IMR-90 (cell line): ENCODE measurements at regions not wholly inside any gene's neighbourhood (a gene's known extent, or its start where the extent isn't known, plus 50 kb on each side); places are given as distances from the start of the nearest gene placed in this dataset.

Source experiments
- ATAC-seq: fragments of 200-7000 bp; cut with Tn5 transposase; 2 replicates; pipeline ENCODE4 v1.9.1; 2020; ENCODE audit warnings: low read depth, mild to moderate bottlenecking, moderate library complexity
- BruUV-seq: library from RNA; stranded (reverse); fragments of 400-500 nt; replicated peaks from 2 replicates; lab custom pipeline; 2021; lab: Mats Ljungman, UMichigan
- CTCF ChIA-PET: fragments of 300-600 bp; formaldehyde crosslinking; extraction: SDS; loops from one replicate; lab custom pipeline; 2021; ENCODE audit warnings: antibody characterized with exemption; lab: Yijun Ruan, JAX
- POLR2A ChIA-PET: fragments of 300-600 bp; sonication (Branson Sonifier 250); formaldehyde crosslinking; loops from one replicate; lab custom pipeline; 2022; ENCODE audit warnings: antibody characterized with exemption; ENCODE audit not compliant: unreplicated experiment; lab: Charles Lee
- DNase-seq: peaks from one replicate; pipeline ENCODE4 v3.0.0; 2013
- H2AFZ ChIP-seq: replicated peaks from 2 replicates; pipeline ENCODE3; 2013; ENCODE audit warnings: low read length, mild to moderate bottlenecking; ENCODE audit not compliant: poor library complexity
- H2AK5ac ChIP-seq: 2 replicates; pipeline ENCODE4 v1.6.1; 2013; ENCODE audit warnings: low read depth, low read length, inconsistent platforms
- H2AK9ac ChIP-seq: replicated peaks from 2 replicates; pipeline ENCODE3; 2013; ENCODE audit warnings: mild to moderate bottlenecking, low read depth, low read length, moderate library complexity; ENCODE audit not compliant: poor library complexity
- H2BK120ac ChIP-seq: 2 replicates; pipeline ENCODE4 v1.6.1; 2013; ENCODE audit warnings: low read depth, low read length, inconsistent platforms
- H2BK15ac ChIP-seq: 3 replicates; pipeline ENCODE4 v1.6.1; 2013; ENCODE audit warnings: low read depth, low read length, inconsistent platforms
- H2BK20ac ChIP-seq: 2 replicates; pipeline ENCODE4 v1.6.1; 2013; ENCODE audit warnings: low read depth, mild to moderate bottlenecking, inconsistent platforms, low read length, moderate library complexity
- H2BK5ac ChIP-seq: 2 replicates; pipeline ENCODE4 v1.6.1; 2013; ENCODE audit warnings: mild to moderate bottlenecking, low read depth, low read length, inconsistent platforms; ENCODE audit not compliant: poor library complexity, severe bottlenecking
- H3K14ac ChIP-seq: replicated peaks from 2 replicates; pipeline ENCODE4 v1.6.1; 2013; ENCODE audit warnings: low read depth, low read length, inconsistent platforms
- H3K18ac ChIP-seq: 2 replicates; pipeline ENCODE4 v1.6.1; 2013; ENCODE audit warnings: low read depth, low read length, control low read depth
- H3K23ac ChIP-seq: 2 replicates; pipeline ENCODE4 v1.6.1; 2013; ENCODE audit warnings: low read depth, low read length, inconsistent platforms
- H3K27ac ChIP-seq: 2 replicates; pipeline ENCODE4 v1.5.1; 2013; ENCODE audit warnings: mild to moderate bottlenecking, control low read depth, low read length; ENCODE audit not compliant: insufficient read depth
- H3K27me3 ChIP-seq: 2 replicates; pipeline ENCODE4 v1.6.1; 2013; ENCODE audit warnings: low read length; ENCODE audit not compliant: control insufficient read depth, insufficient read depth
- H3K36me3 ChIP-seq: 2 replicates; pipeline ENCODE4 v1.6.1; 2013; ENCODE audit warnings: low read length, mixed read lengths; ENCODE audit not compliant: control insufficient read depth, insufficient read depth
- H3K4ac ChIP-seq: 2 replicates; pipeline ENCODE4 v1.6.1; 2013; ENCODE audit warnings: low read depth, low read length, inconsistent platforms
- H3K4me1 ChIP-seq: 2 replicates; pipeline ENCODE4 v1.6.1; 2013; ENCODE audit warnings: low read length, mixed read lengths; ENCODE audit not compliant: control insufficient read depth, insufficient read depth
- H3K4me2 ChIP-seq: 2 replicates; pipeline ENCODE4 v1.6.1; 2013; ENCODE audit warnings: low read depth, mild to moderate bottlenecking, control low read depth, low read length, moderate library complexity
- H3K4me3 ChIP-seq: 2 replicates; pipeline ENCODE4 v1.5.1; 2013; ENCODE audit warnings: low read depth, mild to moderate bottlenecking, control low read depth, low read length, moderate library complexity; ENCODE audit not compliant: insufficient read depth
- H3K56ac ChIP-seq: 2 replicates; pipeline ENCODE4 v1.6.1; 2013; ENCODE audit warnings: low read length, inconsistent platforms; ENCODE audit not compliant: insufficient read depth; ENCODE audit errors: extremely low read depth
- H3K79me1 ChIP-seq, 2 experiments: 2 replicates each; pipeline ENCODE4 v1.6.1; 2013; ENCODE audit warnings: low read length in 2 of 2, inconsistent platforms in 1 of 2, low read depth in 1 of 2
- H3K9ac ChIP-seq: 2 replicates; pipeline ENCODE4 v1.6.1; 2013; ENCODE audit warnings: low read depth, low read length, control low read depth
- H3K9me1 ChIP-seq: 2 replicates; pipeline ENCODE4 v1.6.1; 2013; ENCODE audit warnings: low read length, inconsistent platforms; ENCODE audit not compliant: insufficient read depth
- H3K9me3 ChIP-seq: 2 replicates; pipeline ENCODE4 v1.6.1; 2013; ENCODE audit warnings: low read length; ENCODE audit not compliant: control insufficient read depth, insufficient read depth
- H4K20me1 ChIP-seq: 2 replicates; pipeline ENCODE4 v1.6.1; 2013; ENCODE audit warnings: low read length, inconsistent platforms; ENCODE audit not compliant: insufficient read depth
- H4K5ac ChIP-seq: 2 replicates; pipeline ENCODE4 v1.6.1; 2013; ENCODE audit warnings: mild to moderate bottlenecking, low read depth, low read length, control low read depth
- H4K8ac ChIP-seq, 2 experiments: 2 replicates each; pipeline ENCODE4 v1.6.1; 2013; ENCODE audit warnings: low read depth in 2 of 2, low read length in 2 of 2, control low read depth in 1 of 2, inconsistent platforms in 1 of 2
- H4K91ac ChIP-seq: 2 replicates; pipeline ENCODE4 v1.6.1; 2013; ENCODE audit warnings: low read depth, low read length, inconsistent platforms; ENCODE audit not compliant: insufficient read depth
- BHLHE40 ChIP-seq: fragments of 150-350 bp; IDR thresholded peaks from 2 replicates; pipeline ENCODE4 v1.6.1; 2016; ENCODE audit warnings: mild to moderate bottlenecking, low read depth, low read length
- CEBPB ChIP-seq: IDR thresholded peaks from 2 replicates; pipeline ENCODE4 v1.6.1; 2012; ENCODE audit warnings: low read depth, low read length, improper control_type of control experiment
- CHD1 ChIP-seq: IDR thresholded peaks from 2 replicates; pipeline ENCODE4 v1.6.1; 2012; ENCODE audit warnings: low read depth, low read length, improper control_type of control experiment
- FOS ChIP-seq: fragments of 150-350 bp; IDR thresholded peaks from 2 replicates; pipeline ENCODE4 v1.6.1; 2016; ENCODE audit warnings: low read depth, low read length
- MAFK ChIP-seq: IDR thresholded peaks from 2 replicates; pipeline ENCODE4 v1.6.1; 2012; ENCODE audit warnings: low read depth, low read length, improper control_type of control experiment
- MAZ ChIP-seq: IDR thresholded peaks from 2 replicates; pipeline ENCODE4 v1.6.1; 2012; ENCODE audit warnings: low read depth, mild to moderate bottlenecking, low read length, improper control_type of control experiment, moderate library complexity, borderline replicate concordance
- MXI1 ChIP-seq: IDR thresholded peaks from 2 replicates; pipeline ENCODE4 v1.6.1; 2012; ENCODE audit warnings: low read depth, mild to moderate bottlenecking, low read length, moderate library complexity, borderline replicate concordance
- NFE2L2 ChIP-seq: fragments of 150-350 bp; IDR thresholded peaks from 2 replicates; pipeline ENCODE4 v1.6.1; 2016; ENCODE audit warnings: low read depth, mild to moderate bottlenecking, low read length
- POLR2A ChIP-seq: IDR thresholded peaks from 2 replicates; pipeline ENCODE4 v1.6.1; 2012; ENCODE audit warnings: mild to moderate bottlenecking, low read depth, low read length
- RAD21 ChIP-seq: IDR thresholded peaks from 2 replicates; pipeline ENCODE4 v1.6.1; 2012; ENCODE audit warnings: low read length, improper control_type of control experiment
- RCOR1 ChIP-seq: IDR thresholded peaks from 2 replicates; pipeline ENCODE4 v1.6.1; 2012; ENCODE audit warnings: mild to moderate bottlenecking, low read length, improper control_type of control experiment; ENCODE audit not compliant: insufficient replicate concordance
- SMC3 ChIP-seq: fragments of 150-350 bp; IDR thresholded peaks from 2 replicates; pipeline ENCODE4 v1.6.1; 2016; ENCODE audit warnings: low read depth, mild to moderate bottlenecking, antibody characterized with exemption, low read length, moderate library complexity
- WGBS, 2 experiments: methylation state at CpG; one replicate each; pipeline versions ENCODE4 v1.1.5 to v1.1.7; 2013; ENCODE audit warnings: missing lambda C conversion rate in 2 of 2; ENCODE audit not compliant: insufficient read length in 1 of 2; ENCODE audit errors: extremely low coverage in 2 of 2; 5-methylcytosine and 5-hydroxymethylcytosine counted together
- dilution Hi-C: fragments of 300-500 bp; cut with HindIII; formaldehyde crosslinking; loops from one replicate; pipeline ENCODE4 v1.14.3; 2018; ENCODE audit warnings: low sequenced_read_pairs; ENCODE audit not compliant: unreplicated experiment
- in situ Hi-C: fragments of 300-500 bp; cut with MboI; formaldehyde crosslinking; loops from 3 replicates; pipeline ENCODE4 v1.14.3; 2019; ENCODE audit warnings: low sequenced_read_pairs, inconsistent platforms, mixed read lengths
- intact Hi-C: fragments of 100-400 bp; cut with micrococcal nuclease; formaldehyde crosslinking; loops from 2 replicates; pipeline ENCODE4 v1.10.0; 2022
- TF ChIP-seq, protein P1 (sequence below): fragments of 150-350 bp; IDR thresholded peaks from 2 replicates; pipeline ENCODE4 v1.6.1; 2016; ENCODE audit warnings: low read depth, mild to moderate bottlenecking, low read length, moderate library complexity, borderline replicate concordance
- TF ChIP-seq, protein P2 (sequence below): conservative IDR thresholded peaks from 2 replicates; pipeline ENCODE4 v1.5.1; 2012; ENCODE audit warnings: mild to moderate bottlenecking, low read depth, low read length, improper control_type of control experiment

DNA sequence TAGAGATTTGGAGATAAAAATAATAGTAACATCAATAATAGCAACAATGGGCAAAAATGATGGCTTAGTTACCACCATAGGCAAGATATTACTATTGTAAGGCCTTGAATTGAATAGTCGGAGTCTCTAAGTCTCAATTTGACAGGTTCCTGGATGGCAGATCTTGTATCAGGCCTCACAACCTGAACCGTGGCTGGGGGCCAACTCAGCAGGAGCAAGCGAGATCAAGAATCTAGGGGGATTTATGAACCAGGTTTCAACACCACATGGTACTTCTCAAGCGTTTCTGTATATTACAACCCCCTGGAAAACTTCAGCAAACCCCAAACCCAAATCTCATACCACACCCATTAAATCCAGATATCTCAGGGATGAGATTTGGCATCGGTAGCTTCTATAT lies 573.8 kb downstream of the LIG4 start:
- Histone ChIP-seq H3K56ac (no peak overlapping the region), H4K91ac (no peak overlapping the region), H3K4me3 (no peak overlapping the region), H2AFZ (no peak overlapping the region), H3K14ac (no peak overlapping the region), H3K23ac (no peak overlapping the region), H2AK5ac (no peak overlapping the region), H3K9me1 (peaks cover 8% of the 10 kb centered on the region), H4K5ac (no peak overlapping the region), H3K79me1 (peaks cover 17 to 48% of the 10 kb centered on the region in 2 experiments), H3K4ac (no peak overlapping the region), H2BK15ac (no peak overlapping the region), H2BK20ac (no peak overlapping the region), H3K27ac (no peak overlapping the region), H2BK120ac (no peak overlapping the region), H3K4me1 (peaks cover 5% of the 10 kb centered on the region), H3K36me3 (no peaks in the 10 kb centered on the region), H2AK9ac (no peak overlapping the region), H3K18ac (no peak overlapping the region), H3K27me3 (no peaks in the 10 kb centered on the region), H4K20me1 (peaks cover 12% of the 10 kb centered on the region), H2BK5ac (no peak overlapping the region), H3K9me3 (no peaks in the 10 kb centered on the region), H3K9ac (no peak overlapping the region), H3K4me2 (no peak overlapping the region), H4K8ac (no peak overlapping the region)
- intact Hi-C loops (loop anchor here (10.0 kb wide), 2 partner anchors 57 to 87 kb away; no protein-coding TSS in a partner anchor), in situ Hi-C loops (no loop called here), dilution Hi-C loops (no loop called here)
- ChIA-PET POLR2A (interaction anchor here (0.6 kb wide), 1 partner anchor 250 kb away, joined by 3 read pairs; no protein-coding TSS in a partner anchor), CTCF (interaction anchor here (0.6 kb wide), 1 partner anchor 614 kb away, joined by 3 read pairs; no protein-coding TSS in a partner anchor)
- no peak for ATAC-seq
- 73% methylated on average over 3 of the region's 5 CpGs; no CpG with 5 or more reads in 1 of the 2 experiments for WGBS, 2 experiments
- no peak for DNase-seq
- TF ChIP-seq, protein P1, sequence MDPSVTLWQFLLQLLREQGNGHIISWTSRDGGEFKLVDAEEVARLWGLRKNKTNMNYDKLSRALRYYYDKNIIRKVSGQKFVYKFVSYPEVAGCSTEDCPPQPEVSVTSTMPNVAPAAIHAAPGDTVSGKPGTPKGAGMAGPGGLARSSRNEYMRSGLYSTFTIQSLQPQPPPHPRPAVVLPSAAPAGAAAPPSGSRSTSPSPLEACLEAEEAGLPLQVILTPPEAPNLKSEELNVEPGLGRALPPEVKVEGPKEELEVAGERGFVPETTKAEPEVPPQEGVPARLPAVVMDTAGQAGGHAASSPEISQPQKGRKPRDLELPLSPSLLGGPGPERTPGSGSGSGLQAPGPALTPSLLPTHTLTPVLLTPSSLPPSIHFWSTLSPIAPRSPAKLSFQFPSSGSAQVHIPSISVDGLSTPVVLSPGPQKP = no peak
- TF ChIP-seq SMC3 = no peak
- TF ChIP-seq POLR2A = no peak
- TF ChIP-seq MAZ = no peak
- TF ChIP-seq RAD21 = no peak
- no peak for TF ChIP-seq RCOR1
- TF ChIP-seq CHD1 = no peak
- no peak for TF ChIP-seq NFE2L2
- TF ChIP-seq BHLHE40 = no peak
- TF ChIP-seq, protein P2, sequence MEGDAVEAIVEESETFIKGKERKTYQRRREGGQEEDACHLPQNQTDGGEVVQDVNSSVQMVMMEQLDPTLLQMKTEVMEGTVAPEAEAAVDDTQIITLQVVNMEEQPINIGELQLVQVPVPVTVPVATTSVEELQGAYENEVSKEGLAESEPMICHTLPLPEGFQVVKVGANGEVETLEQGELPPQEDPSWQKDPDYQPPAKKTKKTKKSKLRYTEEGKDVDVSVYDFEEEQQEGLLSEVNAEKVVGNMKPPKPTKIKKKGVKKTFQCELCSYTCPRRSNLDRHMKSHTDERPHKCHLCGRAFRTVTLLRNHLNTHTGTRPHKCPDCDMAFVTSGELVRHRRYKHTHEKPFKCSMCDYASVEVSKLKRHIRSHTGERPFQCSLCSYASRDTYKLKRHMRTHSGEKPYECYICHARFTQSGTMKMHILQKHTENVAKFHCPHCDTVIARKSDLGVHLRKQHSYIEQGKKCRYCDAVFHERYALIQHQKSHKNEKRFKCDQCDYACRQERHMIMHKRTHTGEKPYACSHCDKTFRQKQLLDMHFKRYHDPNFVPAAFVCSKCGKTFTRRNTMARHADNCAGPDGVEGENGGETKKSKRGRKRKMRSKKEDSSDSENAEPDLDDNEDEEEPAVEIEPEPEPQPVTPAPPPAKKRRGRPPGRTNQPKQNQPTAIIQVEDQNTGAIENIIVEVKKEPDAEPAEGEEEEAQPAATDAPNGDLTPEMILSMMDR = no peak
- no peak for TF ChIP-seq MXI1
- no peak for TF ChIP-seq FOS
- TF ChIP-seq CEBPB = no peak
- no peak for TF ChIP-seq MAFK
- no TSS peak for BruUV-seq
